ENCODE measurements at regions not wholly inside any gene's neighbourhood (a gene's known extent, or its start where the extent isn't known, plus 50 kb on each side); places are given as distances from the start of the nearest gene placed in this dataset.

DNA sequence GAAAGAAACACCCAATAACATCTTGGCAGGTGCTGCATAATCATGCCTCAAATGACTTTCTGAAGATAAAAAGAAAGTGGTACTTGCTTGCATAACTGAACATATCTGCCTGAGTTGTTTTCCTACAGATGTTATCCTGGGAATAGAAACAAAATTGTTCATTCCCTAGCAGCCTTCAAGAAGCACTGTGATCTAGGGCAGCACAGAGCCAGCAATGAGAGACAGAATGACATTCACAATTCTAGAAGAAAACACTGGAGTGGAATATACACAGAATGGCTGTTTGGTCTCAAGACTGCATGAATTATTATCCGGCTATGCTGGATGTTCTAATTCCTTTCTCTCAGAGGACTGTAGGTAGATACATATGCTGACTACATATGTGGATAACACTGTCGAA, 790.9 kb downstream of the PDHA2 start:
- TF ChIP-seq, protein P1, sequence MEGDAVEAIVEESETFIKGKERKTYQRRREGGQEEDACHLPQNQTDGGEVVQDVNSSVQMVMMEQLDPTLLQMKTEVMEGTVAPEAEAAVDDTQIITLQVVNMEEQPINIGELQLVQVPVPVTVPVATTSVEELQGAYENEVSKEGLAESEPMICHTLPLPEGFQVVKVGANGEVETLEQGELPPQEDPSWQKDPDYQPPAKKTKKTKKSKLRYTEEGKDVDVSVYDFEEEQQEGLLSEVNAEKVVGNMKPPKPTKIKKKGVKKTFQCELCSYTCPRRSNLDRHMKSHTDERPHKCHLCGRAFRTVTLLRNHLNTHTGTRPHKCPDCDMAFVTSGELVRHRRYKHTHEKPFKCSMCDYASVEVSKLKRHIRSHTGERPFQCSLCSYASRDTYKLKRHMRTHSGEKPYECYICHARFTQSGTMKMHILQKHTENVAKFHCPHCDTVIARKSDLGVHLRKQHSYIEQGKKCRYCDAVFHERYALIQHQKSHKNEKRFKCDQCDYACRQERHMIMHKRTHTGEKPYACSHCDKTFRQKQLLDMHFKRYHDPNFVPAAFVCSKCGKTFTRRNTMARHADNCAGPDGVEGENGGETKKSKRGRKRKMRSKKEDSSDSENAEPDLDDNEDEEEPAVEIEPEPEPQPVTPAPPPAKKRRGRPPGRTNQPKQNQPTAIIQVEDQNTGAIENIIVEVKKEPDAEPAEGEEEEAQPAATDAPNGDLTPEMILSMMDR (IDR thresholded peaks at IDR 0.05), result no peak
- TF ChIP-seq POLR2A (IDR thresholded peaks at IDR 0.05), result no peak
